Gastrocnemius medialis (tissue), 4 donors: ENCODE measurements at regions not wholly inside any gene's neighbourhood (a gene's known extent, or its start where the extent isn't known, plus 50 kb on each side); places are given as distances from the start of the nearest gene placed in this dataset.

ENCODE experiments used
- ATAC-seq, 2 donors: fragments of 150-250 bp; one replicate each; pipeline ENCODE4 v1.9.1; 2016
- DNase-seq, 2 donors: peaks; one replicate each; pipeline ENCODE4 v3.0.0-alpha.2; 2019
- H3K27ac ChIP-seq, 4 donors: fragments of 200-600 bp; sonication (generic); 1 replicate in 1 of 4; 2 replicates in 3 of 4; pipeline ENCODE4 v1.5.1; 2016 to 2018; ENCODE audit warnings: mild to moderate bottlenecking in 2 of 4, moderate library complexity in 1 of 4
- H3K27me3 ChIP-seq, 3 donors: fragments of 200-600 bp; sonication (generic) in 2 of 3; 1 replicate in 1 of 3; 2 replicates in 2 of 3; pipeline versions ENCODE4 v1.5.1 to v1.6.0; 2016 to 2019; ENCODE audit warnings: mild to moderate bottlenecking in 1 of 3, moderate library complexity in 1 of 3
- H3K36me3 ChIP-seq, 2 donors: fragments of 200-600 bp; sonication (generic) in 1 of 2; one replicate each; pipeline ENCODE4 v1.5.1; 2017 to 2018
- H3K4me1 ChIP-seq, 2 donors: fragments of 200-600 bp; sonication (generic) in 1 of 2; one replicate each; pipeline ENCODE4 v1.5.1; 2016 to 2017; ENCODE audit warnings: mild to moderate bottlenecking in 2 of 2
- H3K4me3 ChIP-seq, 4 donors: fragments of 200-600 bp; sonication (generic) in 3 of 4; 1 replicate in 1 of 4; 2 replicates in 3 of 4; pipeline ENCODE4 v1.5.1; 2016 to 2019; ENCODE audit warnings: mild to moderate bottlenecking in 2 of 4
- H3K9me3 ChIP-seq, 3 donors: fragments of 200-600 bp; sonication (generic) in 2 of 3; 1 replicate in 1 of 3; 2 replicates in 2 of 3; pipeline ENCODE4 v1.5.1; 2016 to 2019
- CTCF ChIP-seq, 5 experiments: fragments of 450-650 bp in 3 of 5; fragments of 200-600 bp in 2 of 5; sonication (generic) in 2 of 5; IDR thresholded peaks in 4 of 5; conservative IDR thresholded peaks in 1 of 5; 1 replicate in 4 of 5; 2 replicates in 1 of 5; pipeline ENCODE4 v1.5.1; 2016 to 2019; ENCODE audit warnings: antibody characterized with exemption in 5 of 5, mild to moderate bottlenecking in 3 of 5, moderate library complexity in 3 of 5
- POLR2A ChIP-seq, 2 donors: fragments of 450-650 bp; IDR thresholded peaks; one replicate each; pipeline ENCODE4 v1.6.1; 2017; ENCODE audit warnings: antibody characterized with exemption in 2 of 2, mild to moderate bottlenecking in 2 of 2, moderate library complexity in 2 of 2
- in situ Hi-C, 4 donors: fragments of 200-750 bp; cut with MboI; loops; one replicate each; pipeline versions ENCODE4 v1.15.0 to v1.8.0; 2017; ENCODE audit warnings: low sequenced_read_pairs in 4 of 4
- intact Hi-C: fragments of 100-400 bp; cut with DNase I; formaldehyde crosslinking; loops from one replicate; pipeline ENCODE4 v1.15.1; 2023; ENCODE audit warnings: low total_unique reads

- no peaks in the 10 kb centered on the region for H3K4me1 ChIP-seq
- TF ChIP-seq CTCF (IDR thresholded peaks at IDR 0.05 in 4 of 5, conservative IDR thresholded peaks at IDR 0.05 in 1 of 5) (no peak), POLR2A (IDR thresholded peaks at IDR 0.05) (no peak)
- H3K27me3 ChIP-seq: no peaks in the 10 kb centered on the region
- no peak for DNase-seq
- intact Hi-C loops (no loop called here), in situ Hi-C loops (no loop called here)
- no peak overlapping the region for H3K27ac ChIP-seq
- ATAC-seq: no peak
- H3K36me3 ChIP-seq: no peaks in the 10 kb centered on the region
- H3K9me3 ChIP-seq: no peaks in the 10 kb centered on the region
- H3K4me3 ChIP-seq: no peak overlapping the region
Observed at GRCh38 chr14:105855246-105855892, 329.0 kb downstream of the TMEM121 start.

GRCh38 chr14:105855893-105856675, 329.7 kb downstream of the TMEM121 start:
- ATAC-seq (no peak), DNase-seq (no peak)
- no peak for TF ChIP-seq POLR2A (IDR thresholded peaks at IDR 0.05)
- no peak for TF ChIP-seq CTCF (IDR thresholded peaks at IDR 0.05 in 4 of 5, conservative IDR thresholded peaks at IDR 0.05 in 1 of 5)
- Histone ChIP-seq H3K36me3 (no peaks in the 10 kb centered on the region), H3K4me1 (no peaks in the 10 kb centered on the region), H3K4me3 (no peak overlapping the region), H3K9me3 (no peaks in the 10 kb centered on the region), H3K27me3 (no peaks in the 10 kb centered on the region), H3K27ac (no peak overlapping the region)
- intact Hi-C loops: no loop called here
- in situ Hi-C loops: no loop called here

GRCh38 chr14:105856676-105857219, 330.4 kb downstream of the TMEM121 start:
- H3K27me3 ChIP-seq: no peaks in the 10 kb centered on the region
- intact Hi-C loops (no loop called here), in situ Hi-C loops (no loop called here)
- no peak overlapping the region for H3K4me3 ChIP-seq
- DNase-seq: no peak
- H3K9me3 ChIP-seq: no peaks in the 10 kb centered on the region
- TF ChIP-seq POLR2A (IDR thresholded peaks at IDR 0.05): no peak
- no peak for TF ChIP-seq CTCF (IDR thresholded peaks at IDR 0.05 in 4 of 5, conservative IDR thresholded peaks at IDR 0.05 in 1 of 5)
- H3K36me3 ChIP-seq: no peaks in the 10 kb centered on the region
- no peaks in the 10 kb centered on the region for H3K4me1 ChIP-seq
- H3K27ac ChIP-seq: no peak overlapping the region
- no peak for ATAC-seq

GRCh38 chr14:105857220-105857825, 330.9 kb downstream of the TMEM121 start:
- TF ChIP-seq POLR2A (IDR thresholded peaks at IDR 0.05) (no peak), CTCF (IDR thresholded peaks at IDR 0.05 in 4 of 5, conservative IDR thresholded peaks at IDR 0.05 in 1 of 5) (no peak)
- no peak overlapping the region for H3K4me3 ChIP-seq
- H3K27ac ChIP-seq: no peak overlapping the region
- H3K27me3 ChIP-seq: no peaks in the 10 kb centered on the region
- H3K4me1 ChIP-seq: no peaks in the 10 kb centered on the region
- ATAC-seq (no peak), DNase-seq (no peak)
- in situ Hi-C loops (no loop called here), intact Hi-C loops (no loop called here)
- no peaks in the 10 kb centered on the region for H3K9me3 ChIP-seq
- no peaks in the 10 kb centered on the region for H3K36me3 ChIP-seq
